UCSD-AML1 (cell line): ENCODE measurements at regions not wholly inside any gene's neighbourhood (a gene's known extent, or its start where the extent isn't known, plus 50 kb on each side); places are given as distances from the start of the nearest gene placed in this dataset.

Experiments
- DNase-seq: peaks from one replicate; lab custom pipeline; 2025; ENCODE audit not compliant: unreplicated experiment; lab: John Stamatoyannopoulos, UW

- no peak for DNase-seq
These were observed 64.5 kb upstream of the STX18 start for GRCh38 chr4:4606321-4606720.

DNA sequence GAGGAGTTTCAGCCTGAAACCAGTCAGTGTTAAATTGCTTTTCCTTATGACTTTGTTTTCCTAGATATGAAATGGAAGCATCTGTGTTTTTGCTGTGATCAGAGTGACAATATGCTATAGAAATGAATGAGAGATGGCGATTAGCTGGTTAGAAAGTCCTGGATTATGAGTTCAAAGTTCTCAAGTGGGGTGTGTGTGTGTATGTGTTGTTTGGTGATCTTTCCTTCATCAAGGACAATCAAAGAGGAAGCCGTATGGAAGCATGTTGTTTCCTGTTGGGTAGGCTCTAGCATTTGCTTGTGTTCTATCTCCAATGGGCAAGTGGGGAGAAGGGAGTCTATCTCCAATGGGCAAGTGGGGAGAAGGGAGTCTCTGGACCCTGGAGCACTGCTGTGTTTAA, 64.0 kb upstream of the STX18 start:
- no peak for DNase-seq

DNA sequence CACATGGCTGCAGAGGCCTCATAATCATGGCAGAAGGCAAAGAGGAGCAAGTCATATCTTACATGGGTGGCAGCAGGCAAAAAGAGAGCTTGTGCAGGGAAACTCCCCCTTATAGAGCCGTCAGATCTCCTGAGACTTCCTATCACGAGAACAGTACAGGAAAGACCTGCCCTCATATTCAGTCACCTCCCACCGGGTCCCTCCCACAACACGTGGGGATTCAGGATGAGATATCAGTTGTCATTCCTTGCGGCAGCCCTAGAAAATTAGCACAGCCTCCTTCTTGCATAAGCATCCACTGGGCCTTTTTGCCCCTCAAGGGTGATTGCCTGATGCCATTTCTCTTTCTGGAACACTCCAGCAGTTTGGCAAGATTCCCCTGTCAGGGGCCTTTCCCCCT, 61.7 kb upstream of the STX18 start:
- no peak for DNase-seq

- no peak for DNase-seq
These were observed 61.2 kb upstream of the STX18 start for GRCh38 chr4:4603067-4603466.

GRCh38 chr4:4602468-4602867, 60.6 kb upstream of the STX18 start:
- DNase-seq = no peak

DNA sequence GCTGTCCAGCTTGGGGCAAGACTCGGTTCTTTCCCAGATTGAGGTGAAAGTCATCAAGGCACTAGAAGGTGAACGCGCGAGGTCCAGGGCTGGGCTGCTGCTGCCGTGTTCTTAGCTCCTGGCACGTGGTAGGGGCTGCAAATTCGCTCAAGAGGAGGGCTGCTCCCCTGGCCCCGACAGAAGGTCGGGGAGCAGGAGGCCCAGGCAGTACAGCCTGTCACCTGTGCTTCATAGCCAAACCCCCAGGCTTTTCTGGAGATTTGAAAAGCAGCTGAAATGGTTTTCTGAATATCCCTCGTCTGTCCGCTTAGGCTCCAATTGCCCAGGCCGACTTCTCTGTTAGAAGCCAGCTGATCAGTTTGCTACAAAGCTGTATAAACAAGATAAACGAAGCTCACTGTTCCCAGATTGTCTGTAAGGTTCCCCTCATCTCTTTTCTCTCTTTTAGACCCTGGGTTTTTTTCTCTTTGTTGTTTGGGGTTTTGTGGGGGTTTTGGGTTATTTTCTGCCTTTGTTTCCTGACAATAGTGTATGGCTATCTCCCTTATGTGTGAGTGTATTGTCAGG, 60.0 kb upstream of the STX18 start:
- no peak for DNase-seq

DNA sequence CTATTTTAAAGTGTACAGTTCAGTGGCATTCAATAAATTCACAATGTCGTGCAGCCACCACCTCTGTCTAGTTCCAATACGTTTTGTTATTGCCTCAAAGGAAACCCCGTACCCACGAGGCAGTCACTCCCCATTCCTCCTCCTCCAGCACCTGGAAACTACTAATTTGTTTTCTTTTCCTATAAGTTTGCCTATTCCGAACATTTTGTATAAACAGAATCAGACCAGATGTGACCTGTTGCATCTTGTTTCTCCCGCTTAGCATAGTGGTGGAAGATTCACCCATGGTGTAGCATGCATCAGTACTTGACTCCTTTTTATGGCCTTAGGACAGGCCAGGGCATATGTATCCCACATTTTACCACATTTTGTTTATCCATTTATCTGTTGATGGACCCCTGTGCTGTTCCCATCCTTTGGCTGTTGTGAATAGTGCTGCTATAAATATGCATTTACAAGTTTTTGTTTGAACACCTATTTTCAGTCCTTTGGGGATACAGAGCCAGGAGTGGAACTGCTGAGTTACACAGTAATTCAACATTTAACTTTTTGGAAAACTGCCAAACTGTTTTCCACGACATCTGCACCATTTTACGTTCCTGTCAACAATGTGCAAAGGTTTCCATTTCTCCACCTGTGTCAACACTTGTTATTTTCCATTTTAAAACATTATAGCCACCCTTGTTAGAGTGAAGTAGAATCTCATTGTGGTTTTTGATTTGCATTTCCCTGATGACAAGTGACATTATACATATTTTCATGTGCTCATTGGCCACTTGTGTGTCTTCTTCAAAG, 57.8 kb upstream of the STX18 start:
- no peak for DNase-seq

DNA sequence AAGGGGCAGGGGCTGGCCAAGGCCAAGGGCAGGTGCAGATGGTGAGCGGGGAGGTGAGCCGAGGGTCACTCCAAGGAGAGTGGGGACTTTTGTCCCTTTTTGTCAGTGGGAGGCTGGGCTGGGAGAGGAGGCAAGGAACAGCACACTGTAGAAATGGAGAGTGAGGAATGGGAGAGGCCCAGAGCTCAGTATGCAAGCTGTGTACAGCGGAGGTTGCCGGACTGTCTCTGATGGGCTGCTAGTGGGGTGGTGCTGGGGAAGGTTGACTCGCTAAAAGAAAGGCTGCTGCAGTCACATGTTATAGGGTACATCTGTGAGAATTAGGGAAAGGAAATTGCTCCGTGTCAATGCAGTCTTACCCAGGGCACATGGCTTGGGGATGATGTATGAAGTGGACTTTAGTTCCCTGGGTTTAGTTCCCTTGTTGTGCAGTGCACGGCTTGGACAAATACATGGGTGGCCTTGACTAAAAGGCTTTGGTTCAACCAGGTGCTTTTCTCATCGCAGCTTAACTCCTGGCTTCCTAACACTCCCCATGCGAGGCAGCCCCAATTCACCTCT, 57.1 kb upstream of the STX18 start:
- DNase-seq = no peak

GRCh38 chr4:4596720-4597119, 54.9 kb upstream of the STX18 start:
- DNase-seq = no peak

DNA sequence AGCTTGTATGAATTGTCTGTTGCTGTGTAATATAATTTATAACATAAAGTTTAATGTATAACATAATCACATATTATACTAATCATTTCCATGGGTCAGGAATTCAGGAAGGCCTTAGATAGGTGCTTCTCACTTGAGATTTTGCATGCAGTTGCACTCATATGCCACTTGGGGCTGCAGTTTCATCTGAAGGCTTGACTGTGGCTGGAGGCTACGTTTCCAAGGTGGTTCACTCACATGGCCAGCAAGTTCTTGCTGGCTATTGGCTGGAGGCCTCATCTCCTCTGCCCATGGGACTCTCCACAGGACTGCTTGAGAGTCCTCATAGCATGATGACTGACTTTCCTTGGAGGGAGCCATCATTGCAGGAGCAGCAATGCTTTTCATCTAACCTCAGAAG, 53.4 kb upstream of the STX18 start:
- no peak for DNase-seq

GRCh38 chr4:4594285-4594920, 52.6 kb upstream of the STX18 start:
- DNase-seq = no peak

DNA sequence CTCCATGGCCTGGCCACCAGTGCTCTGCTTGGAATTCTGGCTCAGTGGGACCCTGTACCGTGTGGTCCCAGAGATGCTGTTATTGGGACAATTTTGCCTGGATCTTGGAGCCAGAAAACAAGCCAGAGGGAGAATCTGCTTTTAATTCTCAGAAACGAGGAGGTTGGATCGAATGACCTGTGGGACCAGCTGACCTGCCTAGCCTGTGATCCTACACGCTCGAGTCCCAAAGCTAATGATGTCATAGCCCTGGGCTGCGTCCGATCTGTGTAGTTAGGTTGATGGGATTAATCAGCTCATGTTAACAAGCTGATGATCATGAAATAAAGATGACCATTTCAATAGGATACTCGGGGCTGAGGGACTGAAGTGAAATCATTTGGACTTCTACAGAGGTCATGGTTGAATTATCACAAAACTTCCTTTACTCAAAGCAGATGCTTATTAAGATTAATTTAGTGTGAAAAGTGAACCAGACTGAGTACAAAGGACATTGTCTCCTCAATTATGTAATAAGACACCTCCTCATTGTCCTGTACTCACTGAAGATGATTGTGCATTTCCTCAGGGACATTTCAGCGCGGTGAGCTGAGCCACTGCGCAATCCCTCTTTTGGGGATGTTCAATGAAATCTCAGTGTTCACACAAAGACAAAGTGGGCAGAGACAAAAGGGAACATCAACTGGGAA, 51.9 kb upstream of the STX18 start:
- DNase-seq = no peak

DNA sequence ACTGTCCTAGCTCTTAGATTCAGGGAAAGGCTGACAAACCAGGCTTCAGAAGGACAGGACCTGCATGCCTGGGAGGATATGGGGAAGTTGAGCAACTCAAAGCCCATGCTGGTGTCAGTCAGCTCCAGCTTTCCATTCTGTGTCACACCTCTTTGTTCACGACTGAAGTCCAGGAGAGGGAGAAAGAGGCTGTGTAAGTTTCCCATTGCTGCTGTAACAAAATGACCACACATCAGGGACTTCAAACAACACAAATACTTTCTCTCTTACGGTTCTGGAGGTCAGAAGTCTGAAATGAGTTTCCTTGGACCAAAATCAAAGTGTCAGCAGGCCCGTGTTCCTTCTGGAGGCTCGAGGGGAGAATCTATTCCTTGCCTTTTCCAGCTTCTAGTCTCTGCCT, 50.6 kb upstream of the STX18 start:
- DNase-seq = no peak
